Panc1 (cell line): ENCODE measurements at regions not wholly inside any gene's neighbourhood (a gene's known extent, or its start where the extent isn't known, plus 50 kb on each side); places are given as distances from the start of the nearest gene placed in this dataset.

Source experiments
- ATAC-seq: fragments of 200-7000 bp; cut with Tn5 transposase; 2 replicates; pipeline ENCODE4 v1.9.1; 2020; ENCODE audit warnings: mild to moderate bottlenecking, moderate library complexity
- BruUV-seq: library from RNA; stranded (reverse); fragments of 400-500 nt; replicated peaks from 2 replicates; lab custom pipeline; 2021; lab: Mats Ljungman, UMichigan
- CTCF ChIA-PET: fragments of 300-600 bp; sonication (Branson Sonifier 250); formaldehyde crosslinking; loops from one replicate; lab custom pipeline; 2022; ENCODE audit warnings: antibody characterized with exemption; lab: Charles Lee
- POLR2A ChIA-PET: fragments of 300-600 bp; sonication (Branson Sonifier 250); formaldehyde crosslinking; loops from one replicate; lab custom pipeline; 2022; ENCODE audit warnings: antibody characterized with exemption; lab: Charles Lee
- DNase-seq: peaks from one replicate; pipeline ENCODE4 v3.0.0-alpha.2; 2010; ENCODE audit warnings: low read depth, low spot score
- H3K27ac ChIP-seq: 2 replicates; pipeline ENCODE4 v1.5.1; 2011; ENCODE audit warnings: mild to moderate bottlenecking, low read length, inconsistent platforms
- H3K27me3 ChIP-seq: fragments of 200-500 bp; sonication (Bioruptor generic); 2 replicates; pipeline ENCODE4 v1.6.0; 2014; ENCODE audit warnings: low read length, inconsistent platforms; ENCODE audit not compliant: control insufficient read depth, insufficient read depth
- H3K36me3 ChIP-seq: fragments of 200-500 bp; sonication (Bioruptor generic); 2 replicates; pipeline ENCODE4 v1.5.1; 2014; ENCODE audit warnings: inconsistent platforms, mild to moderate bottlenecking, low read length, moderate library complexity; ENCODE audit not compliant: control insufficient read depth, insufficient read depth
- H3K4me1 ChIP-seq: 2 replicates; pipeline ENCODE4 v1.5.1; 2011; ENCODE audit warnings: inconsistent platforms, mild to moderate bottlenecking, low read length, moderate library complexity; ENCODE audit not compliant: control insufficient read depth, insufficient read depth
- H3K4me3 ChIP-seq, 2 experiments: 2 replicates each; pipeline ENCODE4 v1.5.1; 2011 to 2012; ENCODE audit warnings: low read depth in 2 of 2, low read length in 2 of 2, mild to moderate bottlenecking in 2 of 2, inconsistent platforms in 1 of 2, moderate library complexity in 1 of 2
- H3K9me3 ChIP-seq: fragments of 200-500 bp; sonication (Bioruptor generic); 2 replicates; pipeline ENCODE4 v1.5.1; 2014; ENCODE audit warnings: low read depth, mild to moderate bottlenecking, inconsistent platforms, low read length, moderate library complexity; ENCODE audit not compliant: control insufficient read depth, insufficient read depth
- POLR2AphosphoS5 ChIP-seq: IDR thresholded peaks from 2 replicates; pipeline ENCODE4 v1.6.1; 2012; ENCODE audit warnings: mild to moderate bottlenecking, low read depth, low read length, moderate library complexity
- SIN3A ChIP-seq: IDR thresholded peaks from 2 replicates; pipeline ENCODE4 v1.6.1; 2012; ENCODE audit warnings: low read depth, mild to moderate bottlenecking, low read length, moderate library complexity, borderline replicate concordance; ENCODE audit not compliant: insufficient read depth
- TCF7L2 ChIP-seq: IDR thresholded peaks from 2 replicates; pipeline ENCODE4 v1.6.1; 2011; ENCODE audit warnings: mild to moderate bottlenecking, low read depth, low read length, inconsistent platforms
- in situ Hi-C: cut with HindIII; loops from 2 replicates; pipeline ENCODE4 v1.10.0; 2016; ENCODE audit warnings: low sequenced_read_pairs, low pct_unique_long_range_greater_than_20kb
- intact Hi-C: fragments of 100-400 bp; cut with micrococcal nuclease; formaldehyde crosslinking; loops from one replicate; pipeline ENCODE4 v1.10.0; 2022; ENCODE audit not compliant: unreplicated experiment
- TF ChIP-seq, protein P1 (sequence below): fragments of 450-650 bp; IDR thresholded peaks from 2 replicates; pipeline ENCODE4 v1.5.1; 2017; ENCODE audit warnings: mild to moderate bottlenecking
- TF ChIP-seq, protein P2 (sequence below), 2 experiments: IDR thresholded peaks; 2 replicates each; pipeline ENCODE4 v1.6.1; 2011 to 2012; ENCODE audit warnings: low read depth in 2 of 2, control low read depth in 1 of 2, low read length in 1 of 2, mild to moderate bottlenecking in 1 of 2, moderate library complexity in 1 of 2; ENCODE audit not compliant: insufficient read depth in 1 of 2

DNA sequence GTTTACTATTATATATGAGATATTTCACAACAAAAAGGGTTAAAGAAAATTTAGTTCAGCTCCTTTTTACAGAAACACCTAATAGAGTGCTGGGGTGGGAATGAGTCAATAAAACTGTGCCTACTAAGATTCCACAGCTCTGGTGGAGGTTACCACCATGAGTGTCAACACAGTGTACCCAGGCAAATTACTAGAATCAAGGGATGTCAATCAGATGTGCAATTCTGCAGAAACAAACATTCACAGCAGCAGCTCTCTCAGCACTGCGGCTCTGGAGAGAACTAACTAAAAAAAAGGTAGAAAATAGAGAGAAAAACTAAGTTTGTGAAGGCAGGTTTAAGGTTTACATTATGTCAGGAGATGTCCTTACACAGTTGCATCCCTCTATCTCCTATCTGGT lies 1313.0 kb downstream of the MAT2B start:
- Histone ChIP-seq H3K4me1 (no peaks in the 10 kb centered on the region), H3K9me3 (peaks cover 5% of the 10 kb centered on the region; the same call in 1 of the 2 replicates), H3K27ac (no peak overlapping the region), H3K4me3 (no peak overlapping the region), H3K36me3 (no peaks in the 10 kb centered on the region), H3K27me3 (no peaks in the 10 kb centered on the region)
- TF ChIP-seq, protein P1, sequence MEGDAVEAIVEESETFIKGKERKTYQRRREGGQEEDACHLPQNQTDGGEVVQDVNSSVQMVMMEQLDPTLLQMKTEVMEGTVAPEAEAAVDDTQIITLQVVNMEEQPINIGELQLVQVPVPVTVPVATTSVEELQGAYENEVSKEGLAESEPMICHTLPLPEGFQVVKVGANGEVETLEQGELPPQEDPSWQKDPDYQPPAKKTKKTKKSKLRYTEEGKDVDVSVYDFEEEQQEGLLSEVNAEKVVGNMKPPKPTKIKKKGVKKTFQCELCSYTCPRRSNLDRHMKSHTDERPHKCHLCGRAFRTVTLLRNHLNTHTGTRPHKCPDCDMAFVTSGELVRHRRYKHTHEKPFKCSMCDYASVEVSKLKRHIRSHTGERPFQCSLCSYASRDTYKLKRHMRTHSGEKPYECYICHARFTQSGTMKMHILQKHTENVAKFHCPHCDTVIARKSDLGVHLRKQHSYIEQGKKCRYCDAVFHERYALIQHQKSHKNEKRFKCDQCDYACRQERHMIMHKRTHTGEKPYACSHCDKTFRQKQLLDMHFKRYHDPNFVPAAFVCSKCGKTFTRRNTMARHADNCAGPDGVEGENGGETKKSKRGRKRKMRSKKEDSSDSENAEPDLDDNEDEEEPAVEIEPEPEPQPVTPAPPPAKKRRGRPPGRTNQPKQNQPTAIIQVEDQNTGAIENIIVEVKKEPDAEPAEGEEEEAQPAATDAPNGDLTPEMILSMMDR: no peak
- no peak for TF ChIP-seq TCF7L2
- TF ChIP-seq, protein P2, sequence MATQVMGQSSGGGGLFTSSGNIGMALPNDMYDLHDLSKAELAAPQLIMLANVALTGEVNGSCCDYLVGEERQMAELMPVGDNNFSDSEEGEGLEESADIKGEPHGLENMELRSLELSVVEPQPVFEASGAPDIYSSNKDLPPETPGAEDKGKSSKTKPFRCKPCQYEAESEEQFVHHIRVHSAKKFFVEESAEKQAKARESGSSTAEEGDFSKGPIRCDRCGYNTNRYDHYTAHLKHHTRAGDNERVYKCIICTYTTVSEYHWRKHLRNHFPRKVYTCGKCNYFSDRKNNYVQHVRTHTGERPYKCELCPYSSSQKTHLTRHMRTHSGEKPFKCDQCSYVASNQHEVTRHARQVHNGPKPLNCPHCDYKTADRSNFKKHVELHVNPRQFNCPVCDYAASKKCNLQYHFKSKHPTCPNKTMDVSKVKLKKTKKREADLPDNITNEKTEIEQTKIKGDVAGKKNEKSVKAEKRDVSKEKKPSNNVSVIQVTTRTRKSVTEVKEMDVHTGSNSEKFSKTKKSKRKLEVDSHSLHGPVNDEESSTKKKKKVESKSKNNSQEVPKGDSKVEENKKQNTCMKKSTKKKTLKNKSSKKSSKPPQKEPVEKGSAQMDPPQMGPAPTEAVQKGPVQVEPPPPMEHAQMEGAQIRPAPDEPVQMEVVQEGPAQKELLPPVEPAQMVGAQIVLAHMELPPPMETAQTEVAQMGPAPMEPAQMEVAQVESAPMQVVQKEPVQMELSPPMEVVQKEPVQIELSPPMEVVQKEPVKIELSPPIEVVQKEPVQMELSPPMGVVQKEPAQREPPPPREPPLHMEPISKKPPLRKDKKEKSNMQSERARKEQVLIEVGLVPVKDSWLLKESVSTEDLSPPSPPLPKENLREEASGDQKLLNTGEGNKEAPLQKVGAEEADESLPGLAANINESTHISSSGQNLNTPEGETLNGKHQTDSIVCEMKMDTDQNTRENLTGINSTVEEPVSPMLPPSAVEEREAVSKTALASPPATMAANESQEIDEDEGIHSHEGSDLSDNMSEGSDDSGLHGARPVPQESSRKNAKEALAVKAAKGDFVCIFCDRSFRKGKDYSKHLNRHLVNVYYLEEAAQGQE (IDR thresholded peaks at IDR 0.05; ENCODE audit: insufficient read depth in 1 of 2, low read depth in 2 of 2, low read length in 1 of 2): no peak
- no peak for TF ChIP-seq POLR2AphosphoS5
- no peak for TF ChIP-seq SIN3A
- CTCF ChIA-PET: no interaction called here
- intact Hi-C loops: no loop called here
- DNase-seq (no peak), ATAC-seq (no peak)
- in situ Hi-C loops: no loop called here
- BruUV-seq: no TSS peak
- POLR2A ChIA-PET: no interaction called here

DNA sequence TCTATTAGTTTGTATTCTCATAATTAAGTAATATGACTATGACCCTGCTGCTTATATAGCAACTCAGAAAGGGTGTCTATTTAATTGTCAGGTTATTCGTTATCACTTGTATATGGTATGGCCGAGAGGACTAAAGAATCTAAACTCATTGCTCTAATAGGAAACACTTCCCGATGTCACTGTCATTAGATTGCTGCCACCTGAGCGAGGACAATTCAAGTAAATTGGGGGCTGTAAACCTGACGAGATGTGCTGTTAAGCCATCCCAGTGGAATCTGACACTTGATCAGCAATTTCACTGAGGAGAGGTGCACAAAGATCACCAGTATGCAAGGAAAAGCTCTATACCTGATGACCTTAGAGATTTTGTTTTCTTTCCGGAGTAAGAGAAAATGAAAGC lies 1319.3 kb downstream of the MAT2B start:
- no TSS peak for BruUV-seq
- no peaks in the 10 kb centered on the region for H3K36me3 ChIP-seq
- ATAC-seq (no peak), DNase-seq (no peak)
- no peaks in the 10 kb centered on the region for H3K27me3 ChIP-seq
- no peaks in the 10 kb centered on the region; the same call in 1 of the 2 replicates for H3K9me3 ChIP-seq
- no peak overlapping the region for H3K4me3 ChIP-seq
- ChIA-PET POLR2A (no interaction called here), CTCF (no interaction called here)
- TF ChIP-seq, protein P1: no peak
- no peak for TF ChIP-seq POLR2AphosphoS5
- TF ChIP-seq, protein P2 (IDR thresholded peaks at IDR 0.05; ENCODE audit: insufficient read depth in 1 of 2, low read depth in 2 of 2, low read length in 1 of 2): no peak
- TF ChIP-seq SIN3A: no peak
- no peak for TF ChIP-seq TCF7L2
- intact Hi-C loops (no loop called here), in situ Hi-C loops (no loop called here)
- no peak overlapping the region for H3K27ac ChIP-seq
- no peaks in the 10 kb centered on the region for H3K4me1 ChIP-seq
